MM.1S (cell line): ENCODE measurements at regions not wholly inside any gene's neighbourhood (a gene's known extent, or its start where the extent isn't known, plus 50 kb on each side); places are given as distances from the start of the nearest gene placed in this dataset.

ENCODE experiments used
- DNase-seq: peaks from one replicate; pipeline ENCODE4 v3.0.0-alpha.2; 2015
- H2AFZ ChIP-seq: fragments of 300-600 bp; sonication (generic); 2 replicates; pipeline ENCODE4 v1.6.0; 2016; ENCODE audit warnings: antibody characterized with exemption, low read length
- H3F3A ChIP-seq: fragments of 300-600 bp; sonication (generic); 2 replicates; pipeline ENCODE4 v1.6.1; 2016; ENCODE audit warnings: mild to moderate bottlenecking, antibody characterized with exemption, low read length, moderate library complexity, mixed read lengths; ENCODE audit not compliant: insufficient read depth
- H3K27ac ChIP-seq: fragments of 300-600 bp; sonication (generic); 2 replicates; pipeline ENCODE4 v1.5.1; 2016; ENCODE audit warnings: mild to moderate bottlenecking, low read length
- H3K27me3 ChIP-seq: fragments of 300-600 bp; sonication (generic); replicated peaks from 2 replicates; pipeline ENCODE4 v1.6.0; 2016; ENCODE audit warnings: low read length; ENCODE audit not compliant: insufficient read depth
- H3K36me3 ChIP-seq: fragments of 300-600 bp; sonication (generic); replicated peaks from 2 replicates; pipeline ENCODE4 v1.6.1; 2016; ENCODE audit warnings: mild to moderate bottlenecking, low read length, mixed read lengths; ENCODE audit not compliant: insufficient read depth
- H3K4me1 ChIP-seq: fragments of 300-600 bp; sonication (generic); 2 replicates; pipeline ENCODE4 v1.6.1; 2016; ENCODE audit warnings: low read length, mixed read lengths
- H3K4me2 ChIP-seq: fragments of 300-600 bp; sonication (generic); 2 replicates; pipeline ENCODE4 v1.6.0; 2016; ENCODE audit warnings: low read depth, low read length
- H3K4me3 ChIP-seq: fragments of 300-600 bp; sonication (generic); 2 replicates; pipeline ENCODE4 v1.5.1; 2016; ENCODE audit warnings: low read length, mixed read lengths
- H3K79me2 ChIP-seq: fragments of 300-600 bp; sonication (generic); 2 replicates; pipeline ENCODE4 v1.6.1; 2016; ENCODE audit warnings: mixed run types, low read length, mixed read lengths
- H3K9ac ChIP-seq: fragments of 300-600 bp; sonication (generic); 2 replicates; pipeline ENCODE4 v1.6.1; 2016; ENCODE audit warnings: low read length, mixed read lengths
- H3K9me2 ChIP-seq: fragments of 300-600 bp; sonication (generic); replicated peaks from 2 replicates; pipeline ENCODE4 v1.6.1; 2016; ENCODE audit warnings: mild to moderate bottlenecking, low read length, mixed read lengths; ENCODE audit not compliant: insufficient read depth
- H3K9me3 ChIP-seq: fragments of 300-600 bp; sonication (generic); replicated peaks from 2 replicates; pipeline ENCODE4 v1.6.1; 2016; ENCODE audit warnings: mild to moderate bottlenecking, low read length, mixed read lengths; ENCODE audit not compliant: insufficient read depth
- H4K20me1 ChIP-seq: fragments of 300-600 bp; sonication (generic); 2 replicates; pipeline ENCODE4 v1.6.1; 2016; ENCODE audit warnings: mild to moderate bottlenecking, low read length, moderate library complexity, mixed read lengths; ENCODE audit not compliant: insufficient read depth
- EZH2 ChIP-seq: fragments of 300-600 bp; sonication (generic); optimal IDR thresholded peaks from 2 replicates; pipeline ENCODE3; 2017; ENCODE audit warnings: low read depth, mild to moderate bottlenecking, antibody characterized with exemption, low read length, mixed read lengths
- EZH2phosphoT487 ChIP-seq: fragments of 300-600 bp; sonication (generic); IDR thresholded peaks from 2 replicates; pipeline ENCODE4 v1.6.1; 2018; ENCODE audit warnings: antibody characterized with exemption, low read length
- TF ChIP-seq, protein P1 (sequence below): fragments of 300-600 bp; sonication (generic); IDR thresholded peaks from 2 replicates; pipeline ENCODE4 v1.5.1; 2016; ENCODE audit warnings: antibody characterized with exemption, low read length, mixed read lengths

- Histone ChIP-seq H3K36me3 (no peaks in the 10 kb centered on the region), H3K9me2 (no peaks in the 10 kb centered on the region), H3K27me3 (no peaks in the 10 kb centered on the region), H3K9me3 (no peaks in the 10 kb centered on the region), H4K20me1 (no peaks in the 10 kb centered on the region), H3K27ac (no peak overlapping the region), H3K79me2 (no peaks in the 10 kb centered on the region), H3K4me2 (no peak overlapping the region), H3K9ac (no peak overlapping the region), H2AFZ (no peak overlapping the region), H3K4me3 (no peak overlapping the region), H3K4me1 (no peaks in the 10 kb centered on the region), H3F3A (no peaks in the 10 kb centered on the region)
- TF ChIP-seq, protein P1, sequence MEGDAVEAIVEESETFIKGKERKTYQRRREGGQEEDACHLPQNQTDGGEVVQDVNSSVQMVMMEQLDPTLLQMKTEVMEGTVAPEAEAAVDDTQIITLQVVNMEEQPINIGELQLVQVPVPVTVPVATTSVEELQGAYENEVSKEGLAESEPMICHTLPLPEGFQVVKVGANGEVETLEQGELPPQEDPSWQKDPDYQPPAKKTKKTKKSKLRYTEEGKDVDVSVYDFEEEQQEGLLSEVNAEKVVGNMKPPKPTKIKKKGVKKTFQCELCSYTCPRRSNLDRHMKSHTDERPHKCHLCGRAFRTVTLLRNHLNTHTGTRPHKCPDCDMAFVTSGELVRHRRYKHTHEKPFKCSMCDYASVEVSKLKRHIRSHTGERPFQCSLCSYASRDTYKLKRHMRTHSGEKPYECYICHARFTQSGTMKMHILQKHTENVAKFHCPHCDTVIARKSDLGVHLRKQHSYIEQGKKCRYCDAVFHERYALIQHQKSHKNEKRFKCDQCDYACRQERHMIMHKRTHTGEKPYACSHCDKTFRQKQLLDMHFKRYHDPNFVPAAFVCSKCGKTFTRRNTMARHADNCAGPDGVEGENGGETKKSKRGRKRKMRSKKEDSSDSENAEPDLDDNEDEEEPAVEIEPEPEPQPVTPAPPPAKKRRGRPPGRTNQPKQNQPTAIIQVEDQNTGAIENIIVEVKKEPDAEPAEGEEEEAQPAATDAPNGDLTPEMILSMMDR, result no peak
- TF ChIP-seq EZH2 (no peak), EZH2phosphoT487 (no peak)
- DNase-seq, result no peak
Measured at GRCh38 chr10:8507156-8507555, 452.7 kb downstream of the GATA3 start.

DNA sequence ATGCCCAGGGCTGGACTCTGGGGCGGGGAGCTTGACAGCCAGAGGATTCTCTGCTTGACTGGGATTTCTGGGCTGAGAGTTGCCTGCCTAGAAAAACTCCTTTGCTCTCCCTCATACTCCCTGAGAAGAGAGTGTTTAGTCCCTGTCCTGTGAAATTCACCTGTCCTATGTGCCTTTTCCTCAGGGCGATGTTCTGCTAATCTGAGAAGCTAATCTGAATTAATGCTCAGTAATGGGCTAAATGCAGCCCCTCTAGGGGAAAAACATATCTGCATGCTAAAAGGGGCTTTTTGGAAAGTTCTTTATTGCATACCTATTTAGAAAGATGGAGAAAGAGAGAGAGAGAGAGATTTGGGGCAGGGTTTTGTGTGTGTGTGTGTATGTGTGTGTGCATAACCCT is 454.4 kb downstream of the GATA3 start:
- Histone ChIP-seq H3K4me2 (no peak overlapping the region), H3K27ac (no peak overlapping the region), H3K9me2 (no peaks in the 10 kb centered on the region), H3K79me2 (no peaks in the 10 kb centered on the region), H4K20me1 (no peaks in the 10 kb centered on the region), H3K36me3 (no peaks in the 10 kb centered on the region), H3K9me3 (no peaks in the 10 kb centered on the region), H2AFZ (no peak overlapping the region), H3K9ac (no peak overlapping the region), H3K4me3 (no peak overlapping the region), H3K4me1 (no peaks in the 10 kb centered on the region), H3K27me3 (no peaks in the 10 kb centered on the region), H3F3A (no peaks in the 10 kb centered on the region)
- no peak for DNase-seq
- no peak for TF ChIP-seq EZH2phosphoT487
- TF ChIP-seq, protein P1, result no peak
- TF ChIP-seq EZH2, result no peak

- no peaks in the 10 kb centered on the region for H3K9me3 ChIP-seq
- no peak for DNase-seq
- no peaks in the 10 kb centered on the region for H3K4me1 ChIP-seq
- H3K36me3 ChIP-seq, result no peaks in the 10 kb centered on the region
- H3K9me2 ChIP-seq, result no peaks in the 10 kb centered on the region
- no peak overlapping the region for H3K4me2 ChIP-seq
- no peaks in the 10 kb centered on the region for H3K79me2 ChIP-seq
- H3K27me3 ChIP-seq, result no peaks in the 10 kb centered on the region
- no peak overlapping the region for H3K9ac ChIP-seq
- H3F3A ChIP-seq, result no peaks in the 10 kb centered on the region
- H4K20me1 ChIP-seq, result no peaks in the 10 kb centered on the region
- no peak overlapping the region for H3K27ac ChIP-seq
- no peak overlapping the region for H3K4me3 ChIP-seq
- no peak for TF ChIP-seq EZH2
- TF ChIP-seq EZH2phosphoT487, result no peak
- TF ChIP-seq, protein P1, result no peak
- no peak overlapping the region for H2AFZ ChIP-seq
Measured at GRCh38 chr10:8510471-8510870, 456.0 kb downstream of the GATA3 start.
